ENCODE measurements at regions not wholly inside any gene's neighbourhood (a gene's known extent, or its start where the extent isn't known, plus 50 kb on each side); places are given as distances from the start of the nearest gene placed in this dataset.

- 94% methylated on average over 13 of the region's 13 CpGs for WGBS
- Histone ChIP-seq H3K27ac (ENCODE audit: low read depth in 1 of 2, low read length in 1 of 2) (no peak overlapping the region), H3K36me3 (ENCODE audit: control insufficient read depth in 2 of 2, insufficient read depth in 2 of 2, low read length in 1 of 2) (no peaks in the 10 kb centered on the region), H3K9me3 (ENCODE audit: control insufficient read depth in 2 of 2, insufficient read depth in 1 of 2, low read length in 1 of 2) (no peaks in the 10 kb centered on the region), H3K27me3 (ENCODE audit: control insufficient read depth in 2 of 2, insufficient read depth in 1 of 2, low read length in 1 of 2) (no peaks in the 10 kb centered on the region), H3K4me1 (ENCODE audit: control insufficient read depth in 2 of 2, insufficient read depth in 2 of 2, low read length in 2 of 2) (peaks cover 4 to 19% of the 10 kb centered on the region in 2 donors), H3K4me3 (ENCODE audit: low read length in 2 of 2) (no peak overlapping the region)
- DNase-seq (ENCODE audit: low read depth in 6 of 9, low spot score in 9 of 9) = no peak
These were observed 539.5 kb downstream of the RNF144A start for GRCh38 chr2:7456762-7457161.

- H3K9me3 ChIP-seq (ENCODE audit: control insufficient read depth in 2 of 2, insufficient read depth in 1 of 2, low read length in 1 of 2) = no peaks in the 10 kb centered on the region
- no peaks in the 10 kb centered on the region for H3K36me3 ChIP-seq (ENCODE audit: control insufficient read depth in 2 of 2, insufficient read depth in 2 of 2, low read length in 1 of 2)
- H3K27me3 ChIP-seq (ENCODE audit: control insufficient read depth in 2 of 2, insufficient read depth in 1 of 2, low read length in 1 of 2) = no peaks in the 10 kb centered on the region
- 98% methylated on average over 2 of the region's 2 CpGs for WGBS
- no peak overlapping the region for H3K27ac ChIP-seq (ENCODE audit: low read depth in 1 of 2, low read length in 1 of 2)
- peaks cover 0 to 7% of the 10 kb centered on the region in 2 donors for H3K4me1 ChIP-seq (ENCODE audit: control insufficient read depth in 2 of 2, insufficient read depth in 2 of 2, low read length in 2 of 2)
- no peak overlapping the region for H3K4me3 ChIP-seq (ENCODE audit: low read length in 2 of 2)
- no peak for DNase-seq (ENCODE audit: low read depth in 6 of 9, low spot score in 9 of 9)
These were observed 540.9 kb downstream of the RNF144A start for GRCh38 chr2:7458066-7458465.

DNA sequence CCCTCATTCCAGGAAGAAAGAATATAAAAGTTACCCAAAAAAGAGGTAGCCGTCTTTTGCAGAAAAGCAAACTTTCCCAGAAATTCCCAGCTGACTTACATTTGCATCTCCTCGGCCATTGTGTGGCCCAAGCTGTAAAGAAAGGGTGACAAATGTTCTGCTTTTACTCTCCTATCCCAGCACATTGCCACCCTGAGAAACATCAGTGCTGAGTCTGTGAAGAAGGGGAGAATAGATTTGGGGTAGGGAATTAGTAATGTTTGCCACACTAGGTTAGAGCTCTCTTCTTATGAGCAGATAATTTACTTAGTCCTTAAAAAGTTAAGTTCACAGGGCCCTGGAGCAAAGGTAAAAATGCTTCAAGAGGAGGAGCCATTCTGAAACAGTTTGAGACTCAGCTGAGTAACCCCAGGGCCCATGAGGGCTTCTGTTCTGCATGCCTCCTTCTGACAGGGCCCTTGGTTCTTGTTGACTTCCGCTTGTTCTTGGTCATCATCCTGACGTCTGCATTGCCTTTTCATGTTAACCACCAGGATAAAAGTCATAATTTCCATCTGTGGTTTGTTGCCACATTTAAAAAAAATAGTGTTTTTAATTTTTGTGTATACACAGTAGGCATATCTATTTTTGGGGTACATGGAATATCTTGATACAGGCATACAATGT, 550.7 kb downstream of the RNF144A start:
- Histone ChIP-seq H3K9me3 (ENCODE audit: control insufficient read depth in 2 of 2, insufficient read depth in 1 of 2, low read length in 1 of 2) (no peaks in the 10 kb centered on the region), H3K4me1 (ENCODE audit: control insufficient read depth in 2 of 2, insufficient read depth in 2 of 2, low read length in 2 of 2) (no peaks in the 10 kb centered on the region), H3K36me3 (ENCODE audit: control insufficient read depth in 2 of 2, insufficient read depth in 2 of 2, low read length in 1 of 2) (no peaks in the 10 kb centered on the region), H3K27me3 (ENCODE audit: control insufficient read depth in 2 of 2, insufficient read depth in 1 of 2, low read length in 1 of 2) (no peaks in the 10 kb centered on the region), H3K27ac (ENCODE audit: low read depth in 1 of 2, low read length in 1 of 2) (no peak overlapping the region), H3K4me3 (ENCODE audit: low read length in 2 of 2) (no peak overlapping the region)
- DNase-seq (ENCODE audit: low read depth in 6 of 9, low spot score in 9 of 9) = peak in 1 of 9 donors; percentile 26
- 89% methylated on average over 4 of the region's 4 CpGs for WGBS

DNA sequence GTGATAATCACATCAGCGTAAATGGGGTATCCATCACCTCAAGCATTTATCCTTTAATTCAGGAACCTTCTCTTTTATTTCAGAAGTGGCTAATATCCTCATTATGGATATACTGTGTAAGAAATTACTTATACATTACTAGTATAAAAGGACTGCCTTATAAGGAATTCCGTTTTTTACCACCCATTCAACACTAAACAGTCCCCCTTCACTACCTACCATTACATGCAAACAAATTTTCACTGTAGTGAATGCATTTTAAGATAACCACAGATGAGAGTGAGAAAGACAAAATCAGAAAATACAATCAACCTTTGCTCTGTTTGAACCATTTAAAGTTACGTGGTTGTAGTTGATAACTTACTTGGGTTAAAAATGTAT, 551.2 kb downstream of the RNF144A start:
- no peaks in the 10 kb centered on the region for H3K36me3 ChIP-seq (ENCODE audit: control insufficient read depth in 2 of 2, insufficient read depth in 2 of 2, low read length in 1 of 2)
- H3K27me3 ChIP-seq (ENCODE audit: control insufficient read depth in 2 of 2, insufficient read depth in 1 of 2, low read length in 1 of 2) = no peaks in the 10 kb centered on the region
- WGBS = 94% methylated on average over 3 of the region's 3 CpGs
- H3K4me1 ChIP-seq (ENCODE audit: control insufficient read depth in 2 of 2, insufficient read depth in 2 of 2, low read length in 2 of 2) = no peaks in the 10 kb centered on the region
- no peaks in the 10 kb centered on the region for H3K9me3 ChIP-seq (ENCODE audit: control insufficient read depth in 2 of 2, insufficient read depth in 1 of 2, low read length in 1 of 2)
- no peak overlapping the region for H3K4me3 ChIP-seq (ENCODE audit: low read length in 2 of 2)
- DNase-seq (ENCODE audit: low read depth in 6 of 9, low spot score in 9 of 9) = no peak
- H3K27ac ChIP-seq (ENCODE audit: low read depth in 1 of 2, low read length in 1 of 2) = no peak overlapping the region

GRCh38 chr2:7468955-7469354, 551.7 kb downstream of the RNF144A start:
- H3K27ac ChIP-seq (ENCODE audit: low read depth in 1 of 2, low read length in 1 of 2) = no peak overlapping the region
- 98% methylated on average over 1 of the region's 1 CpG for WGBS
- DNase-seq (ENCODE audit: low read depth in 6 of 9, low spot score in 9 of 9) = no peak
- no peak overlapping the region for H3K4me3 ChIP-seq (ENCODE audit: low read length in 2 of 2)
- no peaks in the 10 kb centered on the region for H3K9me3 ChIP-seq (ENCODE audit: control insufficient read depth in 2 of 2, insufficient read depth in 1 of 2, low read length in 1 of 2)
- H3K4me1 ChIP-seq (ENCODE audit: control insufficient read depth in 2 of 2, insufficient read depth in 2 of 2, low read length in 2 of 2) = no peaks in the 10 kb centered on the region
- H3K36me3 ChIP-seq (ENCODE audit: control insufficient read depth in 2 of 2, insufficient read depth in 2 of 2, low read length in 1 of 2) = no peaks in the 10 kb centered on the region
- no peaks in the 10 kb centered on the region for H3K27me3 ChIP-seq (ENCODE audit: control insufficient read depth in 2 of 2, insufficient read depth in 1 of 2, low read length in 1 of 2)

- Histone ChIP-seq H3K27me3 (ENCODE audit: control insufficient read depth in 2 of 2, insufficient read depth in 1 of 2, low read length in 1 of 2) (no peaks in the 10 kb centered on the region), H3K36me3 (ENCODE audit: control insufficient read depth in 2 of 2, insufficient read depth in 2 of 2, low read length in 1 of 2) (no peaks in the 10 kb centered on the region), H3K27ac (ENCODE audit: low read depth in 1 of 2, low read length in 1 of 2) (no peak overlapping the region), H3K4me3 (ENCODE audit: low read length in 2 of 2) (no peak overlapping the region), H3K9me3 (ENCODE audit: control insufficient read depth in 2 of 2, insufficient read depth in 1 of 2, low read length in 1 of 2) (no peaks in the 10 kb centered on the region), H3K4me1 (ENCODE audit: control insufficient read depth in 2 of 2, insufficient read depth in 2 of 2, low read length in 2 of 2) (no peaks in the 10 kb centered on the region)
- no peak for DNase-seq (ENCODE audit: low read depth in 6 of 9, low spot score in 9 of 9)
- 96% methylated on average over 2 of the region's 2 CpGs for WGBS
These were observed 554.0 kb downstream of the RNF144A start for GRCh38 chr2:7471185-7471584.

- WGBS = 96% methylated on average over 2 of the region's 2 CpGs
- no peak overlapping the region for H3K4me3 ChIP-seq (ENCODE audit: low read length in 2 of 2)
- DNase-seq (ENCODE audit: low read depth in 6 of 9, low spot score in 9 of 9) = no peak
These were observed 555.3 kb downstream of the RNF144A start for GRCh38 chr2:7472465-7472864.

DNA sequence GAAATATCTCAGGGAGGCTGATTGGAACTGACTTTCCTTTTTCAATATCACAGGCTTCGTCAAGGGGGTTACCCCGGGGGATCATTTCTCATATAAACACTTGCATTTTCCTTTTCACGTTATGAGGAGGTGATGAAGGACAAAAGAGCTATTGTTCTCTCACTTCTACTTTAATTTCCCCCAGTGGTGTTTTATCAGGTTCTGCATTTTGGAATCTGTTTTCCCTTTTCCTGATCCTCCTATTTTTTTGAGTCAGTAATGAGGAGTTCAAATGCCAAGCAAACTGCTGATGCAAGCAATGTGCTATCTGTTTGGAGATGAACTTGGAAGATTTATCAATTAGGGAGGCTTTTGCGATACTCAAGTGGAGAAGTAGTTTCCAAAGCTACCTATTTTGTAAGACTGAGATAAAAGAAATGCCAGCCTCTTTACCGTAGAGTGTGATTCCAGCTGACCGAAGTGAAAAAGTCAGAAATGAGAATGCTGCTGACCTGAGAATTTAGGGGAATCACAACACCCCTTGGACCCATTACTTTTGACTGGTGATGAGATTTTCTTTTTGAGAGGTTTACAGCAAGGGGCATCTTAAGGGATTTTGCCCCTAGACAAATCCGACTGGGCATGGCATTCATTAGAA, 556.0 kb downstream of the RNF144A start:
- H3K9me3 ChIP-seq (ENCODE audit: control insufficient read depth in 2 of 2, insufficient read depth in 1 of 2, low read length in 1 of 2) = no peaks in the 10 kb centered on the region
- no peak overlapping the region for H3K27ac ChIP-seq (ENCODE audit: low read depth in 1 of 2, low read length in 1 of 2)
- no peaks in the 10 kb centered on the region for H3K36me3 ChIP-seq (ENCODE audit: control insufficient read depth in 2 of 2, insufficient read depth in 2 of 2, low read length in 1 of 2)
- no peak for DNase-seq (ENCODE audit: low read depth in 6 of 9, low spot score in 9 of 9)
- no peaks in the 10 kb centered on the region for H3K27me3 ChIP-seq (ENCODE audit: control insufficient read depth in 2 of 2, insufficient read depth in 1 of 2, low read length in 1 of 2)
- no peak overlapping the region for H3K4me3 ChIP-seq (ENCODE audit: low read length in 2 of 2)
- 92% methylated on average over 7 of the region's 7 CpGs for WGBS
- no peaks in the 10 kb centered on the region for H3K4me1 ChIP-seq (ENCODE audit: control insufficient read depth in 2 of 2, insufficient read depth in 2 of 2, low read length in 2 of 2)

More at GRCh38 chr2:7472465-7472864, 555.3 kb downstream of the RNF144A start:
- H3K9me3 ChIP-seq (ENCODE audit: control insufficient read depth in 2 of 2, insufficient read depth in 1 of 2, low read length in 1 of 2) = no peaks in the 10 kb centered on the region
- no peaks in the 10 kb centered on the region for H3K4me1 ChIP-seq (ENCODE audit: control insufficient read depth in 2 of 2, insufficient read depth in 2 of 2, low read length in 2 of 2)
- H3K27ac ChIP-seq (ENCODE audit: low read depth in 1 of 2, low read length in 1 of 2) = no peak overlapping the region
- H3K27me3 ChIP-seq (ENCODE audit: control insufficient read depth in 2 of 2, insufficient read depth in 1 of 2, low read length in 1 of 2) = no peaks in the 10 kb centered on the region
- H3K36me3 ChIP-seq (ENCODE audit: control insufficient read depth in 2 of 2, insufficient read depth in 2 of 2, low read length in 1 of 2) = no peaks in the 10 kb centered on the region

DNA sequence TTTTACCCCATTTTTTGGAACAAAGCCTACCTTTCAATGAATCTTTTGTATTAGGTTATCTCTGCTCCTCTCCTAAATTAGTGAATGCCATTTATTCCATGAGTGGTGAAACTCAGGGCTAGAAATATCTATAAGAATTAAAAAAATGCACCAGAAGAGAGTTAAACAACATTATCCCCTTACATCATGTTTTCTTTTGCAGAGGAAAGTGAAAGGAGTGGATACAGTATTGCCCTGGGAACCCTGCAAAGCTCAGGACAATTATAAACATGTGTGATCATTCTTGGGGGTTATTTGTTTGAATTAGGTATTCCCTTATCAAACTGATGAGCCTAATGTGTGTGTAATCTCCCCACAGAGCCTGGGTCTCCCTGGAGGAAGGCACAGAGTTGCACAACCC, 559.2 kb downstream of the RNF144A start:
- Histone ChIP-seq H3K27me3 (ENCODE audit: control insufficient read depth in 2 of 2, insufficient read depth in 1 of 2, low read length in 1 of 2) (no peaks in the 10 kb centered on the region), H3K27ac (ENCODE audit: low read depth in 1 of 2, low read length in 1 of 2) (no peak overlapping the region), H3K9me3 (ENCODE audit: control insufficient read depth in 2 of 2, insufficient read depth in 1 of 2, low read length in 1 of 2) (no peaks in the 10 kb centered on the region), H3K4me1 (ENCODE audit: control insufficient read depth in 2 of 2, insufficient read depth in 2 of 2, low read length in 2 of 2) (no peaks in the 10 kb centered on the region), H3K36me3 (ENCODE audit: control insufficient read depth in 2 of 2, insufficient read depth in 2 of 2, low read length in 1 of 2) (no peaks in the 10 kb centered on the region), H3K4me3 (ENCODE audit: low read length in 2 of 2) (no peak overlapping the region)
- DNase-seq (ENCODE audit: low read depth in 6 of 9, low spot score in 9 of 9) = no peak
